ENCODE measurements at regions not wholly inside any gene's neighbourhood (a gene's known extent, or its start where the extent isn't known, plus 50 kb on each side); places are given as distances from the start of the nearest gene placed in this dataset.

GRCh38 chr10:62610649-62611229, 193.8 kb upstream of the ADO start:
- TF ChIP-seq CTCF (IDR thresholded peaks at IDR 0.05): peak; percentile 24
- Histone ChIP-seq H3K9me3 (no peaks in the 10 kb centered on the region), H3K4me1 (ENCODE audit: control insufficient read depth in 1 of 2, low read depth in 2 of 2) (no peaks in the 10 kb centered on the region), H3K4me3 (no peak overlapping the region), H3K27ac (no peak overlapping the region), H3K27me3 (replicated peaks; ENCODE audit: insufficient read depth) (no peaks in the 10 kb centered on the region), H3K36me3 (no peaks in the 10 kb centered on the region)
- DNase-seq (ENCODE audit: low spot score) (no peak), ATAC-seq (ENCODE audit: insufficient number of reproducible peaks, low FRiP score, low read depth) (no peak)

- TF ChIP-seq CTCF (IDR thresholded peaks at IDR 0.05): no peak
- H3K27ac ChIP-seq: no peak overlapping the region
- no peaks in the 10 kb centered on the region for H3K27me3 ChIP-seq (replicated peaks; ENCODE audit: insufficient read depth)
- H3K36me3 ChIP-seq: no peaks in the 10 kb centered on the region
- H3K4me1 ChIP-seq (ENCODE audit: control insufficient read depth in 1 of 2, low read depth in 2 of 2): no peaks in the 10 kb centered on the region
- ATAC-seq (ENCODE audit: insufficient number of reproducible peaks, low FRiP score, low read depth) (no peak), DNase-seq (ENCODE audit: low spot score) (no peak)
- H3K9me3 ChIP-seq: no peaks in the 10 kb centered on the region
- no peak overlapping the region for H3K4me3 ChIP-seq
Observed at GRCh38 chr10:62613424-62613823, 191.1 kb upstream of the ADO start.

- no peak for TF ChIP-seq CTCF (IDR thresholded peaks at IDR 0.05)
- no peak overlapping the region for H3K4me3 ChIP-seq
- no peak for ATAC-seq (ENCODE audit: insufficient number of reproducible peaks, low FRiP score, low read depth)
Observed at GRCh38 chr10:62613859-62614258, 190.7 kb upstream of the ADO start.

GRCh38 chr10:62614389-62615157, 189.9 kb upstream of the ADO start:
- ATAC-seq (ENCODE audit: insufficient number of reproducible peaks, low FRiP score, low read depth): no peak
- H3K27ac ChIP-seq: no peak overlapping the region

More at GRCh38 chr10:62613859-62614258, 190.7 kb upstream of the ADO start:
- Histone ChIP-seq H3K9me3 (no peaks in the 10 kb centered on the region), H3K27me3 (replicated peaks; ENCODE audit: insufficient read depth) (no peaks in the 10 kb centered on the region), H3K4me1 (ENCODE audit: control insufficient read depth in 1 of 2, low read depth in 2 of 2) (no peaks in the 10 kb centered on the region), H3K27ac (no peak overlapping the region), H3K36me3 (no peaks in the 10 kb centered on the region)
- no peak for DNase-seq (ENCODE audit: low spot score)

More at GRCh38 chr10:62614389-62615157, 189.9 kb upstream of the ADO start:
- DNase-seq (ENCODE audit: low spot score): no peak
- Histone ChIP-seq H3K36me3 (no peaks in the 10 kb centered on the region), H3K9me3 (no peaks in the 10 kb centered on the region), H3K27me3 (replicated peaks; ENCODE audit: insufficient read depth) (no peaks in the 10 kb centered on the region), H3K4me3 (no peak overlapping the region), H3K4me1 (ENCODE audit: control insufficient read depth in 1 of 2, low read depth in 2 of 2) (no peaks in the 10 kb centered on the region)
- TF ChIP-seq CTCF (IDR thresholded peaks at IDR 0.05): no peak

Data from thoracic aorta (tissue), 2 donors.